ENCODE measurements at regions not wholly inside any gene's neighbourhood (a gene's known extent, or its start where the extent isn't known, plus 50 kb on each side); places are given as distances from the start of the nearest gene placed in this dataset.
"Not testable (repeated sequence)": the region's sequence is repeated elsewhere in the genome, so short reads cannot be mapped to it uniquely, and the experiment has no call there.

GRCh38 chr1:147103416-147104155 is 68.7 kb downstream of the PRKAB2 start:
- H3K27ac ChIP-seq; DNase-seq (ENCODE audit: low spot score); H3K4me3 ChIP-seq: not testable (repeated sequence)

GRCh38 chr1:147099192-147099591 is 73.1 kb downstream of the PRKAB2 start:
- TF ChIP-seq, protein P1, sequence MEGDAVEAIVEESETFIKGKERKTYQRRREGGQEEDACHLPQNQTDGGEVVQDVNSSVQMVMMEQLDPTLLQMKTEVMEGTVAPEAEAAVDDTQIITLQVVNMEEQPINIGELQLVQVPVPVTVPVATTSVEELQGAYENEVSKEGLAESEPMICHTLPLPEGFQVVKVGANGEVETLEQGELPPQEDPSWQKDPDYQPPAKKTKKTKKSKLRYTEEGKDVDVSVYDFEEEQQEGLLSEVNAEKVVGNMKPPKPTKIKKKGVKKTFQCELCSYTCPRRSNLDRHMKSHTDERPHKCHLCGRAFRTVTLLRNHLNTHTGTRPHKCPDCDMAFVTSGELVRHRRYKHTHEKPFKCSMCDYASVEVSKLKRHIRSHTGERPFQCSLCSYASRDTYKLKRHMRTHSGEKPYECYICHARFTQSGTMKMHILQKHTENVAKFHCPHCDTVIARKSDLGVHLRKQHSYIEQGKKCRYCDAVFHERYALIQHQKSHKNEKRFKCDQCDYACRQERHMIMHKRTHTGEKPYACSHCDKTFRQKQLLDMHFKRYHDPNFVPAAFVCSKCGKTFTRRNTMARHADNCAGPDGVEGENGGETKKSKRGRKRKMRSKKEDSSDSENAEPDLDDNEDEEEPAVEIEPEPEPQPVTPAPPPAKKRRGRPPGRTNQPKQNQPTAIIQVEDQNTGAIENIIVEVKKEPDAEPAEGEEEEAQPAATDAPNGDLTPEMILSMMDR (IDR thresholded peaks at IDR 0.05): no peak
- DNase-seq (ENCODE audit: low spot score): no peak

DNA sequence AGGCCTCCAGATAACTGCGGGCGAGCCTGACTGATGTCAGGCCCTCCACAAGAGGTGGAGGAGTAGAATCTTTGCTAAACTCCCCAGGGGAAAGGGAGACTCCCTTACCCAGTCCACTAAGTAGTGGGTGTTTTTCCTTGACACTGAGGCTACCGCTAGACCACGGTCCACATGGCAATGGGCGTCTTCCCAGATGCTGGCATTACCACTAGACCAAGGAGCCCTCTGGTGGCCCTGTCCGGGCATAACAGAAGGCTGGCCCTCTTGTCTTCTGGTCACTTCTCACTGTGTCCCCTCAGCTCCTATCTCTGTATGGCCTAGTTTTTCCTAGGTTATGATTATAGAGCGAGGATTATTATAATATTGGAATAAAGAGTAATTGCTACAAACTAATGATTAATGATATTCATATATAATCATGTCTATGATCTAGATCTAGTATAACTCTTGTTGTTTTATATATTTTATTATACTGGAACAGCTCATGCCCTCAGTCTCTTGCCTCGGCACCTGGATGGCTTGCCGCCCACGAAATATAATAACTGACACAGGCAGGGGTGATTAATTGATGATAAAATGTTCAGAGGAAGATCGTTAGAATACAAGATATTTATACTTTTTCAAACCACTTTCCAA is 73.8 kb downstream of the PRKAB2 start:
- DNase-seq (ENCODE audit: low spot score); H3K4me3 ChIP-seq; H3K27ac ChIP-seq: not testable (repeated sequence)

More at GRCh38 chr1:147099192-147099591, 73.1 kb downstream of the PRKAB2 start:
- Histone ChIP-seq H3K4me3 (no peak overlapping the region), H3K27ac (no peak overlapping the region)

DNA sequence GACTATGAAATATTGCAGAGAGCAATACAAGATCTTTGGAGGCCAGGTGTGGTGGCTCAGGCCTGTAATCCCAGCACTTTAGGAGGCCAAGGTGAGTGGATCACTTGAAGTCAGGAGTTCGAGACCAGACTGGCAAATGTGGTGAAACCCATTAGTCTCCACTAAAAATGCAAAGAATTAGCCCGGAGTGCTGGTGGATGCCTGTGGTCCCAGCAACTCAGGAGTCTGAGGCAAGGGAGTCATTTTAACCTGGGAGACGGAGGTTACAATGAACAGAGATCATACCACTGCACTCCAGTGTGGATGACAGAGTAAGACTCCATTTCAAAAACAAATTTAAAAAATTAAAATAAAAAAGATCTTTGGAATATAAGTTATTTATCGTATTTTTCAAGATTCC is 76.6 kb downstream of the PRKAB2 start:
- Histone ChIP-seq H3K27ac (no peak overlapping the region), H3K4me3 (no peak overlapping the region)
- no peak for DNase-seq (ENCODE audit: low spot score)
- TF ChIP-seq, protein P1 (IDR thresholded peaks at IDR 0.05): no peak

- Histone ChIP-seq H3K27ac (no peak overlapping the region), H3K4me3 (no peak overlapping the region)
- no peak for DNase-seq (ENCODE audit: low spot score)
- TF ChIP-seq, protein P1 (IDR thresholded peaks at IDR 0.05): no peak
Measured at GRCh38 chr1:147091801-147092200, 80.5 kb downstream of the PRKAB2 start.

DNA sequence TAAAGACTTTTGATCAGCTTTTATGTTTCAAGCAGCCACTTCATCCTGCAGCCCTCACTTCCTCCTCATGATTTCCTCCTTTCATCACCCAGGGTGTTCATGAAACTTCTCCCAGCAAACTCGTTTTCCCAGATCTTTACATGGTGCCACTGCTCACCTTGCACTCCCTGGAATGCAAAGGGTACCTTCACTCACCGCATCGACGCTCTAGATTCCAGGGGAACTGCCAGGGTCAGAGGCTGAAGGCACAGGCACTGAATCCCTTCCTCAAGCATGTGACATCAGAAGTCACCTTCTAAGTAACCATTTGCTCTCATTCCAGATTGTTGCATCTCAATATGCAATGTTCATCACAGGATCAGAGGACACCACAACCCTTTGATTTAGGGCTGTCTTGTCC is 82.8 kb downstream of the PRKAB2 start:
- no peak overlapping the region for H3K4me3 ChIP-seq
- TF ChIP-seq, protein P1 (IDR thresholded peaks at IDR 0.05): no peak
- no peak overlapping the region for H3K27ac ChIP-seq
- DNase-seq (ENCODE audit: low spot score): no peak

DNA sequence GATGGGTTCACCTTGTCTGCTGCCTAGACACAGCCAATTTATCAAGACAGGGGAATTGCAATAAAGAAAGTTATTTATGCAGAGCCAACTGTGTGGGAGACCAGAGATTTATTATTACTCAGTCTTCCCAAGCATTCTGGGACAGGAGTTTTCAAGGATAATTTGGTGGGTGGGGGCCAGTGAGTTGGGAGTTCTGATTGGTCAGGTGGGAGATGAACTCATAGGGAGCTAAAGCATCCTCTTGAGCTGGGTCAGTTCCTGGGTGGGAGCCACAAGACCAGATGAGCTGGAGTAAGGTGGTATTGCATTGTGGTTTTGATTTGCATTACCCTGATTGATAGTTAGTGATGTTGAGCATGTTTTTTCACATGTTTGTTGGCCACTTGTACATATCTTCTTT is 86.1 kb downstream of the PRKAB2 start:
- H3K27ac ChIP-seq: no peak overlapping the region
- DNase-seq (ENCODE audit: low spot score): no peak
- TF ChIP-seq, protein P1 (IDR thresholded peaks at IDR 0.05): no peak
- no peak overlapping the region for H3K4me3 ChIP-seq
